ENCODE measurements at regions not wholly inside any gene's neighbourhood (a gene's known extent, or its start where the extent isn't known, plus 50 kb on each side); places are given as distances from the start of the nearest gene placed in this dataset.

- intact Hi-C loops (cut with DNase I): no loop called here
- FAIRE-seq (no peak), DNase-seq (no peak)
- Histone ChIP-seq H3K9ac (ENCODE audit: low read length in 3 of 3) (no peak overlapping the region), H3K4me1 (ENCODE audit: control insufficient read depth in 2 of 3, insufficient read depth in 2 of 3, low read depth in 1 of 3, low read length in 3 of 3) (no peaks in the 10 kb centered on the region), H3K9me3 (ENCODE audit: control insufficient read depth in 2 of 3, insufficient read depth in 1 of 3, low read length in 3 of 3) (peaks cover 0 to 16% (median 0%) of the 10 kb centered on the region in 3 donors), H3K27me3 (ENCODE audit: control insufficient read depth, insufficient read depth, low read length) (no peaks in the 10 kb centered on the region), H3K4me3 (ENCODE audit: low read length in 3 of 3) (no peak overlapping the region), H3K27ac (ENCODE audit: low read depth in 2 of 2, low read length in 2 of 2) (no peak overlapping the region), H3K36me3 (ENCODE audit: control insufficient read depth in 2 of 3, insufficient read depth in 3 of 3, low read length in 3 of 3) (no peaks in the 10 kb centered on the region)
- TF ChIP-seq CTCF (IDR thresholded peaks at IDR 0.05; ENCODE audit: borderline replicate concordance, extremely low read depth, insufficient read depth): peak; percentile 52
Measured at GRCh38 chr5:104178829-104179456, 616.4 kb upstream of the NUDT12 start.

DNA sequence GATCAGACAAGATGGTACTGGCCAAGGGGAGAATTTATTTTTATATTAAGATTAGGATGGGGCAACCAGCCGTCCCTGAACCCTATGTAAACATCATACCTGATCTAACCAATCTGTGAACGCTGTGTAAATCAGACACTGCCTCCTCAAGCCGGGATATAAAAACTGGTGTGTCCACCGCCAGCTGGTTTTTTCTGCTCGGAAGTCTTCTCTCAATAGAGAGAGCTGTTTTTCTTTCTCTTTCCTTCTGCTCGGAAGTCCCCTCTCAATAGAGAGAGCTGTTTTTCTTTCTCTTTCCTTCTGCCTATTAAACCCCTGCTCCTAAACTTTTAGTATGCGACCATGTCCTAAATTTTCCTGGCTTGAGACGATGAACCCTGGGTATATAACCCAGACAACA lies 615.5 kb upstream of the NUDT12 start:
- Histone ChIP-seq H3K27ac (ENCODE audit: low read depth in 2 of 2, low read length in 2 of 2) (no peak overlapping the region), H3K9ac (ENCODE audit: low read length in 3 of 3) (no peak overlapping the region), H3K4me1 (ENCODE audit: control insufficient read depth in 2 of 3, insufficient read depth in 2 of 3, low read depth in 1 of 3, low read length in 3 of 3) (no peaks in the 10 kb centered on the region), H3K27me3 (ENCODE audit: control insufficient read depth, insufficient read depth, low read length) (no peaks in the 10 kb centered on the region), H3K36me3 (ENCODE audit: control insufficient read depth in 2 of 3, insufficient read depth in 3 of 3, low read length in 3 of 3) (no peaks in the 10 kb centered on the region), H3K4me3 (ENCODE audit: low read length in 3 of 3) (no peak overlapping the region), H3K9me3 (ENCODE audit: control insufficient read depth in 2 of 3, insufficient read depth in 1 of 3, low read length in 3 of 3) (peaks cover 0 to 16% (median 0%) of the 10 kb centered on the region in 3 donors)
- TF ChIP-seq CTCF (IDR thresholded peaks at IDR 0.05; ENCODE audit: borderline replicate concordance, extremely low read depth, insufficient read depth): no peak
- intact Hi-C loops (cut with DNase I): no loop called here
- no peak for FAIRE-seq
- no peak for DNase-seq

GRCh38 chr5:104177651-104178050 lies 615.1 kb upstream of the NUDT12 start:
- Histone ChIP-seq H3K9me3 (ENCODE audit: control insufficient read depth in 2 of 3, insufficient read depth in 1 of 3, low read length in 3 of 3) (peaks cover 0 to 16% (median 0%) of the 10 kb centered on the region in 3 donors), H3K36me3 (ENCODE audit: control insufficient read depth in 2 of 3, insufficient read depth in 3 of 3, low read length in 3 of 3) (no peaks in the 10 kb centered on the region), H3K4me1 (ENCODE audit: control insufficient read depth in 2 of 3, insufficient read depth in 2 of 3, low read depth in 1 of 3, low read length in 3 of 3) (no peaks in the 10 kb centered on the region), H3K27ac (ENCODE audit: low read depth in 2 of 2, low read length in 2 of 2) (no peak overlapping the region), H3K4me3 (ENCODE audit: low read length in 3 of 3) (no peak overlapping the region), H3K9ac (ENCODE audit: low read length in 3 of 3) (no peak overlapping the region), H3K27me3 (ENCODE audit: control insufficient read depth, insufficient read depth, low read length) (no peaks in the 10 kb centered on the region)
- intact Hi-C loops (cut with DNase I): no loop called here
- no peak for TF ChIP-seq CTCF (IDR thresholded peaks at IDR 0.05; ENCODE audit: borderline replicate concordance, extremely low read depth, insufficient read depth)
- no peak for FAIRE-seq
- no peak for DNase-seq

DNA sequence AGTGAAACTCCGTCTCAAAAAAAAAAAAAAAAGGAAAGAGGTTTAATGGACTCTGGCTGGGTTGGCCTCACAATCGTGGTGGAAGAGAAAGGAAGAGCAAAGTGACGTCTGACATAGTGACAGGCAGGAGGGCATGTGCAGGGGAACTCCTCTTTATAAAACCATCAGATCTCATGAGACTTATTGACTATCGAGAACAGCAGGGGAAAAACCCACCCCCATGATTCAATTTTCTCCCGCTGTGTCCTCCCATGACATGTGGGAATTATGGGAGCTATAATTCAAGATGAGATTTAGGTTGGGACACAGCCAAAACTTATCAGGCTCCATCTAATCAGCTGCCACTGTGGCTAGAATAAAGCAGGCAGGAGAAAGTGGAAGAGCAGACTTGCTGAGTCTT lies 610.4 kb upstream of the NUDT12 start:
- H3K4me3 ChIP-seq (ENCODE audit: low read length in 3 of 3): no peak overlapping the region
- no peak for FAIRE-seq
- no peak for DNase-seq
- intact Hi-C loops (cut with DNase I): no loop called here
- no peak overlapping the region for H3K27ac ChIP-seq (ENCODE audit: low read depth in 2 of 2, low read length in 2 of 2)
- TF ChIP-seq CTCF (IDR thresholded peaks at IDR 0.05; ENCODE audit: borderline replicate concordance, extremely low read depth, insufficient read depth): no peak
- H3K4me1 ChIP-seq (ENCODE audit: control insufficient read depth in 2 of 3, insufficient read depth in 2 of 3, low read depth in 1 of 3, low read length in 3 of 3): no peaks in the 10 kb centered on the region
- H3K9ac ChIP-seq (ENCODE audit: low read length in 3 of 3): no peak overlapping the region
- no peaks in the 10 kb centered on the region for H3K36me3 ChIP-seq (ENCODE audit: control insufficient read depth in 2 of 3, insufficient read depth in 3 of 3, low read length in 3 of 3)
- H3K9me3 ChIP-seq (ENCODE audit: control insufficient read depth in 2 of 3, insufficient read depth in 1 of 3, low read length in 3 of 3): no peaks in the 10 kb centered on the region
- no peaks in the 10 kb centered on the region for H3K27me3 ChIP-seq (ENCODE audit: control insufficient read depth, insufficient read depth, low read length)
